Stimulated activated CD8-positive, alpha-beta memory T cell treated with anti-CD3 and anti-CD28 coated beads, Interleukin-12 subunit alpha, Interleukin-12 subunit beta, amount 100 ng/mL, for 24 hours (primary cell): ENCODE measurements at regions not wholly inside any gene's neighbourhood (a gene's known extent, or its start where the extent isn't known, plus 50 kb on each side); places are given as distances from the start of the nearest gene placed in this dataset.

Experiments
- DNase-seq: peaks from one replicate; pipeline ENCODE4 v3.0.0-alpha.2; 2020; ENCODE audit errors: extremely low read depth

GRCh38 chr13:105365021-105365550 is 1170.4 kb downstream of the EFNB2 start:
- DNase-seq, result no peak

- no peak for DNase-seq
These were observed 1171.3 kb downstream of the EFNB2 start for GRCh38 chr13:105364191-105364590.

- DNase-seq, result no peak
These were observed 1171.9 kb downstream of the EFNB2 start for GRCh38 chr13:105363261-105364190.

- no peak for DNase-seq
These were observed 1181.8 kb downstream of the EFNB2 start for GRCh38 chr13:105353654-105354053.

GRCh38 chr13:105349082-105349723 is 1186.3 kb downstream of the EFNB2 start:
- DNase-seq, result no peak

- DNase-seq, result no peak
These were observed 1189.2 kb downstream of the EFNB2 start for GRCh38 chr13:105346141-105346775.

- DNase-seq, result no peak
These were observed 1189.7 kb downstream of the EFNB2 start for GRCh38 chr13:105345730-105346129.

GRCh38 chr13:105345131-105345530 is 1190.3 kb downstream of the EFNB2 start:
- DNase-seq, result no peak

GRCh38 chr13:105343134-105343806 is 1192.2 kb downstream of the EFNB2 start:
- DNase-seq, result no peak

GRCh38 chr13:105342281-105342820 is 1193.1 kb downstream of the EFNB2 start:
- DNase-seq, result no peak

GRCh38 chr13:105341758-105342157 is 1193.7 kb downstream of the EFNB2 start:
- no peak for DNase-seq

GRCh38 chr13:105341256-105341655 is 1194.2 kb downstream of the EFNB2 start:
- DNase-seq, result no peak

- DNase-seq, result no peak
These were observed 1195.3 kb downstream of the EFNB2 start for GRCh38 chr13:105340061-105340606.

- DNase-seq, result no peak
These were observed 1196.7 kb downstream of the EFNB2 start for GRCh38 chr13:105338773-105339172.

- DNase-seq, result no peak
These were observed 1197.5 kb downstream of the EFNB2 start for GRCh38 chr13:105338006-105338405.

GRCh38 chr13:105336706-105337576 is 1198.5 kb downstream of the EFNB2 start:
- DNase-seq, result no peak

- no peak for DNase-seq
These were observed 1201.3 kb downstream of the EFNB2 start for GRCh38 chr13:105334211-105334610.

- DNase-seq, result no peak
These were observed 1202.0 kb downstream of the EFNB2 start for GRCh38 chr13:105333416-105333815.

- no peak for DNase-seq
These were observed 1206.1 kb downstream of the EFNB2 start for GRCh38 chr13:105329359-105329758.

GRCh38 chr13:105328212-105328611 is 1207.2 kb downstream of the EFNB2 start:
- no peak for DNase-seq
